GM08714 (cell line): ENCODE measurements at regions not wholly inside any gene's neighbourhood (a gene's known extent, or its start where the extent isn't known, plus 50 kb on each side); places are given as distances from the start of the nearest gene placed in this dataset.

Experiments used
- H3K4me3 ChIP-seq: fragments of 200-500 bp; sonication (Bioruptor generic); 2 replicates; pipeline ENCODE4 v1.5.1; 2014; ENCODE audit warnings: mild to moderate bottlenecking, low read length, inconsistent platforms
- ZNF274 ChIP-seq: IDR thresholded peaks from 2 replicates; pipeline ENCODE4 v1.6.1; 2012; ENCODE audit warnings: mild to moderate bottlenecking, low read depth, low read length

- TF ChIP-seq ZNF274: no peak
- H3K4me3 ChIP-seq: no peak overlapping the region
Measured at GRCh38 chr10:130466271-130466997, 330.2 kb downstream of the GLRX3 start.

DNA sequence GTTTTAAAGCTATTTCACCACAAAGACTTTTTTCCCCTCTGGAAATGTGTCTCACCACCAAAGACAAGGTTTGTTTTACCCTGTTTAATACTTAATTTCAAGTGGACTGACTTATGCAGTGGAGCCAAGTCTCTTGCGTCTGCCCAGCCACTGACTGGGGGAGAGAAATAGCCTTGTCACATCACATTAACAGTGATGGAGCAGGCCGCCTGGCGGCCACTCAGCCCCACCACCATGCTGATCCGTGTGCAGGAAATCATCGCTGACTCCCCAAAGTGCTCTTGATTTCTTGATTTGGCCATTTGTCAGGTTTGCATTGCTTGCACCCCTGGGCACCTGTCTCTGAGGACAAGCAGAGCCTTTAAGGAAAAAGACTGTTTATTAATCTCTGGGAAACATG, 334.1 kb downstream of the GLRX3 start:
- H3K4me3 ChIP-seq: no peak overlapping the region
- no peak for TF ChIP-seq ZNF274

- no peak overlapping the region for H3K4me3 ChIP-seq
- TF ChIP-seq ZNF274: no peak
Measured at GRCh38 chr10:130470973-130471372, 334.8 kb downstream of the GLRX3 start.

GRCh38 chr10:130471486-130471885, 335.3 kb downstream of the GLRX3 start:
- H3K4me3 ChIP-seq: no peak overlapping the region
- no peak for TF ChIP-seq ZNF274

DNA sequence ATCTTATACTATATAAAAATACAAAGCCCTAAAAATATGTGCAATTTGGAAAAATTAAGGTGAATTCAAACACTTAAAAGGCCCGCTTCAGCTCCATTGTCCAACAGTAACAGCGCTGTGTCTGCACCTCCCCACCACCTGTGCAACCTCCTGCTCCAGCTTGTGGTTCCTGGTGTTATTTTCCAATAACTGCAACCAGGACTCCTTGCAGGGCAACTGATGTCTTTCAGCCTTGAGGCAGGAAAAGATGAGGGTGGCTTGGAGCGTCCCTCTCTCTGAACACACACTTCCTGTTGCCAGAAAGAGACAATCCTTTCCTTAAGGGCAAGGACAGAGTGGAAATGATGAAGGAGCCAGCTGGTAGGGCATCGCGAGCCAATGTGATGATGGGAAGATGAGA, 336.0 kb downstream of the GLRX3 start:
- no peak for TF ChIP-seq ZNF274
- H3K4me3 ChIP-seq: no peak overlapping the region

DNA sequence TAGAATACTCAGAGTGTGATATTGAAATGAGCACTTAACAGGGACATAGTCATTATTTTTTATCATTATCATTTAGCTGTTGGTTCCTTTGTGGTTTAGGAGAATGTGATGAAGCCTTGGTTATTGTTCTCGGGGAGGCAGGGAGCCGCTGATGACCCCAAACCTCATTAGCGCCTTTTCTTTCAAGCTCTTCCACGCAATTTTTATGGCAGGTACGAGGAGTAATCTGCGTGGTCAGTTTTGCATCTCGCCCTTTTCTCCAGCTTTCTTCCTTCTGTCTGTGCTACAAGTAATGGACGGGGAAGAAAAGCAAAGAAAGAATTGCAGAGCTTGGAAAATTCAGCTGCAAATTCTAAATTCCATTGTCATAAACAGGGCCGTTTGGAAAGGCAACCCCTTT, 338.4 kb downstream of the GLRX3 start:
- no peak for TF ChIP-seq ZNF274
- H3K4me3 ChIP-seq: no peak overlapping the region

- TF ChIP-seq ZNF274: no peak
- no peak overlapping the region for H3K4me3 ChIP-seq
Measured at GRCh38 chr10:130477360-130477759, 341.2 kb downstream of the GLRX3 start.

GRCh38 chr10:130479146-130479545, 343.0 kb downstream of the GLRX3 start:
- TF ChIP-seq ZNF274: no peak
- H3K4me3 ChIP-seq: no peak overlapping the region

DNA sequence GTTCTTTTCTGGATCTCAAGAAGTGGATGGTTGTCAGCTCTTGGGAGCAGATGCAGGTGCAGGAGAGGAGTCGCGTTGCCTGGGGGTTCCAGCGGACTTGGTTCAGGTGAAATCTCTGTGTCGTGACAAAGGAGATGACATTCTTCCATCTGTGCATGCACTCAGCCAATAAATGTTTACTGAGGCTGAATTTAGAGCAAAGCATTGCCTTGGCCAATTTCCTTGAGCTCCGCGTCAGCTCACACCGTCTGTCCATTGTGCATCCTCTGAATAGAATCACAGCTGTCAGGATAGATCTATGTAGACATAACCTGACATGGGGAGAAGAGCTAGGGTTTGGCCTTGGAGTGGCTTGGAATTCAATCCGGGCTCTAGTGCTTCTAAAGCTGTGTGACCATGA, 343.7 kb downstream of the GLRX3 start:
- no peak for TF ChIP-seq ZNF274
- H3K4me3 ChIP-seq: no peak overlapping the region

GRCh38 chr10:130480491-130480890, 344.3 kb downstream of the GLRX3 start:
- no peak overlapping the region for H3K4me3 ChIP-seq
- TF ChIP-seq ZNF274: no peak

DNA sequence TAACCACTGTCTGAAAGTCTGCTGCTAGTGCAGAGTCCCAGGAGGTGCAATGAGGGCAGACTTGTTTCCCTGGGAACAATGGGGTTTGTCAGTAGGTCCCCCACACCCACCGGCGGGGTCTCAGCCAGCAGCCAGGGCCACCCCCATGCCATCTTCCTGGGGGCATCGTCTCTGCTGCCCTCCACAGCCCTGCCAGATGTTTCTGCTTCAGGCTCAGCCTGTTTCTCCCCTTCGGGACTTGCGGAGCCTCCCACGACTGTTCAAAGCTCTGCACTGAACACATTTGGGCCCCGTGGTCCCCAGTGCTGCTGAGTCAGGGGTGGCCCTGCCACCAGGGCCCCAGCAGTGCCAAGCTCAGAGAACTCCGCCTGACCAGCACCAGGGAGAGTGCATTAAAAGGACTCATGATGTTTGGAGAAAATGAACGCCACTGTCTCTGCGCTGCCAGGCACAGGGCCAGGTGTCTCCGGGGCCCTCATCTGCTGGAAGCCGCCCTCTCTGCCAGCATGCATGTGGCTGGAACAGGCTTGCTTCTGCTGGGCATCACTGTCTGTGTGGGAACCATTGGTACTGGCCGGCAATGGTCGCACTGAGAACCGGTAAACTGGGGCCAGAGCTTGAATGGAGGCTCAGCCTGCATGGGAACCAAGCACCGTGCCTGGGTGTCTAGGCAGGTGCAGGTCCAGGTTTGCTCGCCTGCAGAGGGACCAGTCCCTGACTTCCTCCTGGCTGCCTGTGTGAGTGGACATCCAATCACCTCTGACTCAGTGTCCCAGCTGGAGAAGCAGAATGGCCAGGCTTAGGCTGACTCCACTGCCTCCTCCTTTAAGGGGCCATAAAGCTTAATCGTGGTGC, 345.1 kb downstream of the GLRX3 start:
- H3K4me3 ChIP-seq: no peak overlapping the region
- no peak for TF ChIP-seq ZNF274

- no peak overlapping the region for H3K4me3 ChIP-seq
- TF ChIP-seq ZNF274: no peak
Measured at GRCh38 chr10:130481936-130482335, 345.7 kb downstream of the GLRX3 start.

- TF ChIP-seq ZNF274: no peak
- no peak overlapping the region for H3K4me3 ChIP-seq
Measured at GRCh38 chr10:130483691-130484467, 347.7 kb downstream of the GLRX3 start.

DNA sequence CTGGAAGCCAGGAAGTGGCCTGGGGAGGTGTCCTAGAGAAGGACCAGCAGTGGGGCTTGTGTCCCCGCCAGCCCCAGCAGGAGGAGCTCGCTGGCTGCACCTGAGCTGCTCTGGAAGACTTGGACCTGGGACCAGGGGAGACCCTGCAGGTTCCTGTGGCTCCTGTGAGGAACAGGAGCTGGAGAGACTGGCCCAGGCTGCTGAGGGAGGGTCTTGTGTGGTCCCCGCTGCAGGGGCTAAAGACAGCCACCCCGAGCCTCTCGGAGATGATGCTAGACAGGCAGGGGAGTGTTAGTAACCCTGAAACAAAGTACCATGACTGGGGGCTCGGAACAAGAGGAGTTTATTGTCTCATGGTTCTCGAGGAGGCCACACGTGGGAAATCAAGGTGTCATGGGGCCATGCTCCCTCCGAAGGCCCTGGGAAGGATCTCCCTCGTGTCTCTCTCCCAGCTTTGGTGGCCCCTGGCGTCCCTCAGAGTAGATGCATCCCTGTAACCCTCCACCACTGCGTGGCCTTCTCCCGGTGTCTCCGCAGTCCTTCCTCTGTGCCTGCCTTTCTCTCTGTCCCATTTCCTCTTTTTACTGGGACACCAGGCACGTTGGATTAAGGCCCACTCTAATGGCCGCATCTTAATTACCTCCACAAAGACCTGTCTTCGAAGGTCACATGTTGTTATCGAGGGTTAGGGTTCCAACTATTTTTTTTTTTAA, 348.4 kb downstream of the GLRX3 start:
- no peak overlapping the region for H3K4me3 ChIP-seq
- TF ChIP-seq ZNF274: no peak
